Endothelial cell of umbilical vein (primary cell): ENCODE measurements at regions not wholly inside any gene's neighbourhood (a gene's known extent, or its start where the extent isn't known, plus 50 kb on each side); places are given as distances from the start of the nearest gene placed in this dataset.
"Not testable (repeated sequence)": the region's sequence is repeated elsewhere in the genome, so short reads cannot be mapped to it uniquely, and the experiment has no call there.

Experiments used
- BruUV-seq: library from RNA; stranded (reverse); fragments of 400-500 nt; replicated peaks from 2 replicates; lab custom pipeline; 2021; lab: Mats Ljungman, UMichigan
- CTCF ChIA-PET: fragments of 300-600, 350-600 bp; sonication (Branson Sonifier 250); formaldehyde crosslinking; loops from one replicate; lab custom pipeline; 2021; ENCODE audit warnings: antibody characterized with exemption, inconsistent platforms; lab: Charles Lee
- POLR2A ChIA-PET: fragments of 300-600, 350-600 bp; sonication (Branson Sonifier 250); formaldehyde crosslinking; loops from one replicate; lab custom pipeline; 2021; ENCODE audit warnings: antibody characterized with exemption, inconsistent platforms; lab: Charles Lee
- DNase-seq: peaks from one replicate; pipeline ENCODE4 v3.0.0-alpha.2; 2011; ENCODE audit warnings: low read depth, low spot score
- FAIRE-seq: peaks from 2 replicates; lab custom pipeline; 2011; peaks lifted over from hg19 to GRCh38; lab: Jason Lieb, UNC
- H2AFZ ChIP-seq: 2 replicates; pipeline ENCODE4 v1.6.0; 2012; ENCODE audit warnings: low read depth, low read length, control low read depth, inconsistent platforms
- H3K27ac ChIP-seq: 2 replicates; pipeline ENCODE4 v1.5.1; 2011; ENCODE audit warnings: low read depth, mild to moderate bottlenecking, control low read depth, low read length, moderate library complexity; ENCODE audit not compliant: insufficient read depth
- H3K27me3 ChIP-seq, 2 experiments: 2 replicates each; pipeline versions ENCODE4 v1.6.0 to v1.6.1; 2011; ENCODE audit warnings: low read length in 2 of 2, mixed read lengths in 1 of 2; ENCODE audit not compliant: control insufficient read depth in 2 of 2, insufficient read depth in 2 of 2
- H3K36me3 ChIP-seq, 2 experiments: 2 replicates in 1 of 2; 3 replicates in 1 of 2; pipeline ENCODE4 v1.5.1; 2011; ENCODE audit warnings: low read length in 2 of 2, mild to moderate bottlenecking in 1 of 2, moderate library complexity in 1 of 2; ENCODE audit not compliant: control insufficient read depth in 2 of 2, insufficient read depth in 2 of 2; ENCODE audit errors: extremely low read depth in 1 of 2
- H3K4me1 ChIP-seq: 3 replicates; pipeline ENCODE4 v1.5.1; 2011; ENCODE audit warnings: mild to moderate bottlenecking, low read length; ENCODE audit not compliant: control insufficient read depth, insufficient read depth; ENCODE audit errors: extremely low read depth
- H3K4me2 ChIP-seq: 2 replicates; pipeline ENCODE4 v1.6.1; 2011; ENCODE audit warnings: low read length, control low read depth, mixed read lengths; ENCODE audit not compliant: insufficient read depth
- H3K4me3 ChIP-seq, 3 experiments: fragments of 200-600 bp in 1 of 3; sonication (generic), shearing (Covaris generic) in 1 of 3; replicated peaks in 1 of 3; 2 replicates each; pipeline ENCODE4 v1.5.1; 2011 to 2016; ENCODE audit warnings: control low read depth in 3 of 3, low read length in 3 of 3, mild to moderate bottlenecking in 2 of 3, inconsistent platforms in 1 of 3, low read depth in 1 of 3, moderate library complexity in 1 of 3; ENCODE audit not compliant: insufficient read depth in 1 of 3
- H3K79me2 ChIP-seq: 2 replicates; pipeline ENCODE4 v1.6.0; 2012; ENCODE audit warnings: low read length, inconsistent platforms; ENCODE audit not compliant: control insufficient read depth, insufficient read depth
- H3K9ac ChIP-seq: replicated peaks from 2 replicates; pipeline ENCODE3; 2011; ENCODE audit warnings: low read length, control low read depth; ENCODE audit not compliant: insufficient read depth; ENCODE audit errors: extremely low read depth
- H3K9me1 ChIP-seq: replicated peaks from 3 replicates; pipeline ENCODE4 v1.6.0; 2011; ENCODE audit warnings: mild to moderate bottlenecking, low read length; ENCODE audit not compliant: control insufficient read depth, insufficient read depth; ENCODE audit errors: extremely low read depth
- H3K9me3 ChIP-seq: replicated peaks from 2 replicates; pipeline ENCODE4 v1.5.1; 2012; ENCODE audit warnings: low read length, inconsistent platforms; ENCODE audit not compliant: control insufficient read depth, insufficient read depth
- H4K20me1 ChIP-seq: replicated peaks from 2 replicates; pipeline ENCODE3; 2011; ENCODE audit warnings: mild to moderate bottlenecking, low read length; ENCODE audit not compliant: control insufficient read depth, insufficient read depth; ENCODE audit errors: extremely low read depth
- CTCF ChIP-seq, 2 donors: IDR thresholded peaks; 1 replicate in 1 of 2; 2 replicates in 1 of 2; pipeline ENCODE4 v1.5.1; 2011; ENCODE audit warnings: low read length in 2 of 2, mild to moderate bottlenecking in 2 of 2, moderate library complexity in 2 of 2, control low read depth in 1 of 2, inconsistent platforms in 1 of 2, low read depth in 1 of 2; ENCODE audit not compliant: insufficient read depth in 1 of 2; ENCODE audit errors: extremely low read depth in 1 of 2
- EZH2 ChIP-seq: IDR thresholded peaks from 2 replicates; pipeline ENCODE4 v1.6.1; 2012; ENCODE audit warnings: borderline replicate concordance, low read depth, mild to moderate bottlenecking, moderate library complexity, low read length, inconsistent platforms; ENCODE audit not compliant: severe bottlenecking
- FOS ChIP-seq: IDR thresholded peaks from 2 replicates; pipeline ENCODE4 v1.6.1; 2011; ENCODE audit warnings: mild to moderate bottlenecking, low read length, moderate library complexity, borderline replicate concordance; ENCODE audit not compliant: insufficient read depth
- GATA2 ChIP-seq: IDR thresholded peaks from 2 replicates; pipeline ENCODE4 v1.7.0; 2011; ENCODE audit warnings: low read depth, mild to moderate bottlenecking, moderate library complexity, mixed read lengths, low read length; ENCODE audit not compliant: insufficient read length, insufficient read depth
- MAX ChIP-seq: IDR thresholded peaks from 2 replicates; pipeline ENCODE4 v1.6.1; 2011; ENCODE audit not compliant: insufficient read depth, insufficient read length
- MYC ChIP-seq: IDR thresholded peaks from one replicate; pipeline ENCODE4 v1.6.1; 2011; ENCODE audit warnings: mild to moderate bottlenecking, low read depth, low read length
- POLR2A ChIP-seq: IDR thresholded peaks from 2 replicates; pipeline ENCODE4 v1.6.1; 2012; ENCODE audit warnings: low read depth, mild to moderate bottlenecking, control low read depth, low read length
- dilution Hi-C: fragments of 300-500 bp; cut with MboI; formaldehyde crosslinking; loops from one replicate; pipeline ENCODE4 v1.15.0; 2019; ENCODE audit warnings: low sequenced_read_pairs; ENCODE audit not compliant: extremely low pct_ligation_motif_present
- intact Hi-C: fragments of 100-400 bp; cut with micrococcal nuclease; formaldehyde crosslinking; loops from one replicate; pipeline ENCODE4 v1.10.0; 2022

GRCh38 chr2:31810200-31810917 is 200.4 kb downstream of the MEMO1 start:
- intact Hi-C loops (no loop called here), dilution Hi-C loops (no loop called here)
- Histone ChIP-seq H3K27ac (no peak overlapping the region), H3K4me3 (no peak overlapping the region), H3K27me3 (no peaks in the 10 kb centered on the region), H3K9me3 (no peaks in the 10 kb centered on the region), H3K9ac (no peak overlapping the region), H2AFZ (no peak overlapping the region), H3K4me2 (no peak overlapping the region), H3K9me1 (no peaks in the 10 kb centered on the region), H3K36me3 (no peaks in the 10 kb centered on the region), H4K20me1 (no peaks in the 10 kb centered on the region), H3K79me2 (no peaks in the 10 kb centered on the region), H3K4me1 (no peaks in the 10 kb centered on the region)
- BruUV-seq: no TSS peak
- TF ChIP-seq CTCF (IDR thresholded peaks at IDR 0.05; ENCODE audit: extremely low read depth in 1 of 2, insufficient read depth in 1 of 2, low read depth in 1 of 2, low read length in 2 of 2): no peak
- TF ChIP-seq GATA2: no peak
- TF ChIP-seq FOS: no peak
- DNase-seq: no peak
- FAIRE-seq: no peak
- CTCF ChIA-PET: no interaction called here
- POLR2A ChIA-PET: no interaction called here

- Histone ChIP-seq H3K4me3 (no peak overlapping the region), H2AFZ (no peak overlapping the region), H3K27ac (no peak overlapping the region), H3K4me2 (no peak overlapping the region), H3K9me1 (no peaks in the 10 kb centered on the region), H3K27me3 (no peaks in the 10 kb centered on the region), H3K36me3 (no peaks in the 10 kb centered on the region), H3K9ac (no peak overlapping the region), H4K20me1 (no peaks in the 10 kb centered on the region), H3K79me2 (no peaks in the 10 kb centered on the region), H3K9me3 (no peaks in the 10 kb centered on the region), H3K4me1 (no peaks in the 10 kb centered on the region)
- dilution Hi-C loops (no loop called here), intact Hi-C loops (no loop called here)
- BruUV-seq: no TSS peak
- POLR2A ChIA-PET: no interaction called here
- TF ChIP-seq MYC (no peak), EZH2 (no peak), MAX (peak; percentile 26), POLR2A (no peak)
- CTCF ChIA-PET: no interaction called here
- no peak for DNase-seq
- FAIRE-seq: no peak
These were observed 205.1 kb downstream of the MEMO1 start for GRCh38 chr2:31805688-31806087.

- H3K4me3 ChIP-seq, H3K36me3 ChIP-seq, H3K9ac ChIP-seq, H3K79me2 ChIP-seq, H3K27ac ChIP-seq, DNase-seq, H3K9me3 ChIP-seq, H3K9me1 ChIP-seq, BruUV-seq, POLR2A ChIA-PET, H2AFZ ChIP-seq, FAIRE-seq, H3K27me3 ChIP-seq, H3K4me1 ChIP-seq, intact Hi-C loops, dilution Hi-C loops, H3K4me2 ChIP-seq, CTCF ChIA-PET, H4K20me1 ChIP-seq: not testable (repeated sequence)
These were observed 207.2 kb downstream of the MEMO1 start for GRCh38 chr2:31803481-31804153.
